Ascending aorta (tissue), 2 donors: ENCODE measurements at regions not wholly inside any gene's neighbourhood (a gene's known extent, or its start where the extent isn't known, plus 50 kb on each side); places are given as distances from the start of the nearest gene placed in this dataset.
"Not testable (repeated sequence)": the region's sequence is repeated elsewhere in the genome, so short reads cannot be mapped to it uniquely, and the experiment has no call there.

ENCODE experiments used
- DNase-seq, 2 donors: peaks; one replicate each; pipeline ENCODE4 v3.0.0-alpha.2; 2019; ENCODE audit warnings: low spot score in 2 of 2
- H3K27ac ChIP-seq, 2 donors: fragments of 200-600 bp; sonication (generic); one replicate each; pipeline ENCODE4 v1.5.1; 2016 to 2017; ENCODE audit warnings: mild to moderate bottlenecking in 1 of 2
- H3K27me3 ChIP-seq: fragments of 200-600 bp; sonication (generic); one replicate; pipeline ENCODE4 v1.5.1; 2017
- H3K36me3 ChIP-seq, 2 donors: fragments of 200-600 bp; sonication (generic); one replicate each; pipeline ENCODE4 v1.5.1; 2016
- H3K4me1 ChIP-seq, 2 donors: fragments of 200-600 bp; sonication (generic); one replicate each; pipeline ENCODE4 v1.5.1; 2016 to 2017; ENCODE audit warnings: mild to moderate bottlenecking in 1 of 2
- H3K4me3 ChIP-seq, 2 donors: fragments of 200-600 bp; sonication (generic); one replicate each; pipeline ENCODE4 v1.5.1; 2016 to 2017; ENCODE audit warnings: mild to moderate bottlenecking in 1 of 2
- H3K9me3 ChIP-seq, 2 donors: fragments of 200-600 bp; sonication (generic); one replicate each; pipeline ENCODE4 v1.5.1; 2016
- intact Hi-C: fragments of 100-400 bp; cut with DNase I; formaldehyde crosslinking; loops from one replicate; pipeline ENCODE4 v1.15.1; 2023
- TF ChIP-seq, protein P1 (sequence below), 3 experiments: fragments of 200-600 bp in 2 of 3; fragments of 450-650 bp in 1 of 3; sonication (generic) in 2 of 3; IDR thresholded peaks; one replicate each; pipeline ENCODE4 v1.5.1; 2016 to 2019; ENCODE audit warnings: antibody characterized with exemption in 3 of 3, mild to moderate bottlenecking in 1 of 3, moderate library complexity in 1 of 3

DNA sequence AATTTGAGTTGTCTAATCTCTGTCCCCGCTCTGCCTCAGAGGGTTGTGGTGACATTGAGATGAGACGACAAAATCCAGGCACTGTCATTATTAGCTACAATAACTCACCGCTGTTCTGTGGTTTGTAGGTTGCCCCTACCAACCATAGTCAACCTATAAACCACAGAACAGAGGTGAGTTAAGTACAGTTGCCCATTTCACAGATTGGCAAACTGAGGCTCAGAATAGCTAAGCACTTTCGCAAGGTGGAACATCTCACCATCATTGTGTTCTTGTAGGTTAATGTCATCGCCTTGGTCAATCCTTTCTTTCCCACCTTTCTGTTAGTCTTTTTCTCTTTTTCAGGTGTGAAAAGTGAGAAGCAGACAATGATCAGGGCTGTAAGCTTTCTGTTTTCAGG is 63.4 kb upstream of the LHX5 start:
- Histone ChIP-seq H3K36me3 (no peaks in the 10 kb centered on the region), H3K27ac (no peak overlapping the region), H3K4me3 (no peak overlapping the region), H3K27me3 (no peaks in the 10 kb centered on the region), H3K9me3 (no peaks in the 10 kb centered on the region), H3K4me1 (no peaks in the 10 kb centered on the region)
- no peak for DNase-seq
- intact Hi-C loops, result no loop called here
- TF ChIP-seq, protein P1, sequence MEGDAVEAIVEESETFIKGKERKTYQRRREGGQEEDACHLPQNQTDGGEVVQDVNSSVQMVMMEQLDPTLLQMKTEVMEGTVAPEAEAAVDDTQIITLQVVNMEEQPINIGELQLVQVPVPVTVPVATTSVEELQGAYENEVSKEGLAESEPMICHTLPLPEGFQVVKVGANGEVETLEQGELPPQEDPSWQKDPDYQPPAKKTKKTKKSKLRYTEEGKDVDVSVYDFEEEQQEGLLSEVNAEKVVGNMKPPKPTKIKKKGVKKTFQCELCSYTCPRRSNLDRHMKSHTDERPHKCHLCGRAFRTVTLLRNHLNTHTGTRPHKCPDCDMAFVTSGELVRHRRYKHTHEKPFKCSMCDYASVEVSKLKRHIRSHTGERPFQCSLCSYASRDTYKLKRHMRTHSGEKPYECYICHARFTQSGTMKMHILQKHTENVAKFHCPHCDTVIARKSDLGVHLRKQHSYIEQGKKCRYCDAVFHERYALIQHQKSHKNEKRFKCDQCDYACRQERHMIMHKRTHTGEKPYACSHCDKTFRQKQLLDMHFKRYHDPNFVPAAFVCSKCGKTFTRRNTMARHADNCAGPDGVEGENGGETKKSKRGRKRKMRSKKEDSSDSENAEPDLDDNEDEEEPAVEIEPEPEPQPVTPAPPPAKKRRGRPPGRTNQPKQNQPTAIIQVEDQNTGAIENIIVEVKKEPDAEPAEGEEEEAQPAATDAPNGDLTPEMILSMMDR (IDR thresholded peaks at IDR 0.05), result no peak

DNA sequence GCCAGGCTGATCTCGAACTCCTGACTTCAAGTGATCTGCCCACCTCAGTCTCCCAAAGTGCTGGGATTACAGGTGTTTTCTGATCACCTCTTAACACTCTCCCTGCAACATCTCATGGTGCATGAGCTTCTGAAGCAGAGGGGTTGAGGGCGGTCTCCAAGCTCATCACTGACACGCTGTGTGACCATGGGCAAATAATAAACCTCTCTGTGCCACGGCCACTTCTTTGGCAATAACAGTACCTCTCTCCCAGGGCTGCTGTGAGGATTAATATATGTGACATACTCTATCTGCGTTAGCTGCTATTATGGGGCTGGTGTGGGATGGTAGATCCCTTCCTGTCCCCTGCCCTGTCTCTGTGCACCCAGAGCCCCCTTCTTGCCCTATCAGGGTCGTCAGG is 62.9 kb upstream of the LHX5 start:
- H3K36me3 ChIP-seq, result no peaks in the 10 kb centered on the region
- DNase-seq, result no peak
- H3K27ac ChIP-seq, result no peak overlapping the region
- H3K4me1 ChIP-seq, result no peaks in the 10 kb centered on the region
- no peaks in the 10 kb centered on the region for H3K9me3 ChIP-seq
- intact Hi-C loops, result no loop called here
- no peaks in the 10 kb centered on the region for H3K27me3 ChIP-seq
- no peak overlapping the region for H3K4me3 ChIP-seq
- TF ChIP-seq, protein P1 (IDR thresholded peaks at IDR 0.05), result no peak

- Histone ChIP-seq H3K36me3 (no peaks in the 10 kb centered on the region), H3K27ac (no peak overlapping the region), H3K4me1 (no peaks in the 10 kb centered on the region), H3K27me3 (no peaks in the 10 kb centered on the region), H3K4me3 (no peak overlapping the region), H3K9me3 (no peaks in the 10 kb centered on the region)
- no peak for DNase-seq
- intact Hi-C loops, result no loop called here
- TF ChIP-seq, protein P1 (IDR thresholded peaks at IDR 0.05), result no peak
Observed at GRCh38 chr12:113533842-113534375, 62.2 kb upstream of the LHX5 start.

GRCh38 chr12:113532292-113532691 is 60.6 kb upstream of the LHX5 start:
- Histone ChIP-seq H3K27me3 (no peaks in the 10 kb centered on the region), H3K9me3 (no peaks in the 10 kb centered on the region), H3K4me3 (no peak overlapping the region), H3K4me1 (no peaks in the 10 kb centered on the region), H3K36me3 (no peaks in the 10 kb centered on the region), H3K27ac (no peak overlapping the region)
- no peak for DNase-seq
- TF ChIP-seq, protein P1 (IDR thresholded peaks at IDR 0.05), result no peak
- intact Hi-C loops, result no loop called here

- H3K27me3 ChIP-seq, H3K9me3 ChIP-seq, H3K27ac ChIP-seq, intact Hi-C loops, H3K4me1 ChIP-seq, H3K4me3 ChIP-seq, H3K36me3 ChIP-seq, DNase-seq: not testable (repeated sequence)
Observed at GRCh38 chr12:113531073-113531472, 59.4 kb upstream of the LHX5 start.

GRCh38 chr12:113528606-113529293 is 57.1 kb upstream of the LHX5 start:
- no peaks in the 10 kb centered on the region for H3K27me3 ChIP-seq
- no peak for DNase-seq
- TF ChIP-seq, protein P1 (IDR thresholded peaks at IDR 0.05), result no peak
- no peaks in the 10 kb centered on the region for H3K9me3 ChIP-seq
- H3K27ac ChIP-seq, result no peak overlapping the region
- intact Hi-C loops, result no loop called here
- no peaks in the 10 kb centered on the region for H3K4me1 ChIP-seq
- H3K4me3 ChIP-seq, result no peak overlapping the region
- H3K36me3 ChIP-seq, result no peaks in the 10 kb centered on the region
